GM12878 (cell line): ENCODE measurements at regions not wholly inside any gene's neighbourhood (a gene's known extent, or its start where the extent isn't known, plus 50 kb on each side); places are given as distances from the start of the nearest gene placed in this dataset.

ENCODE experiments used
- ATAC-seq: fragments of 200-7000 bp; cut with Tn5 transposase; 3 replicates; pipeline ENCODE4 v1.9.1; 2020; ENCODE audit warnings: mild to moderate bottlenecking, moderate library complexity
- BruUV-seq: library from RNA; stranded (reverse); fragments of 400-500 nt; replicated peaks from 2 replicates; lab custom pipeline; 2021; lab: Mats Ljungman, UMichigan
- CTCF ChIA-PET: fragments of 300-600 bp; sonication (Branson Sonifier 250); formaldehyde crosslinking; extraction: SDS; loops from one replicate; lab custom pipeline; 2021; ENCODE audit warnings: inconsistent platforms; lab: Yijun Ruan, JAX
- POLR2A ChIA-PET: fragments of 350-600 bp; formaldehyde crosslinking; extraction: SDS; loops from one replicate; lab custom pipeline; 2021; ENCODE audit warnings: inconsistent platforms; lab: Charles Lee
- RAD21 ChIA-PET: fragments of 300-600 bp; sonication (Branson Sonifier 250); formaldehyde crosslinking; loops from one replicate; lab custom pipeline; 2023; ENCODE audit warnings: antibody characterized with exemption; ENCODE audit not compliant: unreplicated experiment; lab: Charles Lee
- SMC1A ChIA-PET: fragments of 300-600 bp; sonication (Branson Sonifier 250); formaldehyde crosslinking; loops from one replicate; lab custom pipeline; 2023; ENCODE audit not compliant: unreplicated experiment, uncharacterized antibody; lab: Charles Lee
- DNase-seq: peaks from one replicate; pipeline ENCODE4 v3.0.0-alpha.2; 2011; ENCODE audit warnings: low read depth, low spot score
- FAIRE-seq: peaks from 3 replicates; lab custom pipeline; 2011; peaks lifted over from hg19 to GRCh38; lab: Jason Lieb, UNC
- H2AFZ ChIP-seq: 2 replicates; pipeline ENCODE4 v1.6.0; 2011; ENCODE audit warnings: low read depth, low read length, control low read depth; ENCODE audit not compliant: control insufficient read depth
- H3K27ac ChIP-seq: 2 replicates; pipeline ENCODE4 v1.5.1; 2011; ENCODE audit warnings: control low read depth; ENCODE audit not compliant: control insufficient read depth, insufficient read depth
- H3K27me3 ChIP-seq, 2 experiments: replicated peaks in 1 of 2; 2 replicates each; pipeline versions ENCODE4 v1.6.0 to v1.6.1; 2011; ENCODE audit warnings: low read length in 1 of 2; ENCODE audit not compliant: control insufficient read depth in 2 of 2, insufficient read depth in 2 of 2
- H3K36me3 ChIP-seq, 2 experiments: 2 replicates each; pipeline ENCODE4 v1.5.1; 2011; ENCODE audit warnings: low read length in 1 of 2; ENCODE audit not compliant: control insufficient read depth in 2 of 2, insufficient read depth in 2 of 2
- H3K4me1 ChIP-seq: 2 replicates; pipeline ENCODE4 v1.6.1; 2011; ENCODE audit warnings: mild to moderate bottlenecking, low read length, moderate library complexity, mixed read lengths; ENCODE audit not compliant: control insufficient read depth, insufficient read depth
- H3K4me2 ChIP-seq: 2 replicates; pipeline ENCODE4 v1.6.0; 2011; ENCODE audit warnings: control low read depth; ENCODE audit not compliant: control insufficient read depth, insufficient read depth
- H3K4me3 ChIP-seq: fragments of 200-600 bp; sonication (generic); 2 replicates; pipeline ENCODE4 v1.5.1; 2016
- H3K79me2 ChIP-seq: 2 replicates; pipeline ENCODE4 v1.6.0; 2011; ENCODE audit warnings: low read length; ENCODE audit not compliant: control insufficient read depth, insufficient read depth
- H3K9ac ChIP-seq: 2 replicates; pipeline ENCODE4 v1.8.0; 2011; ENCODE audit warnings: low read length, control low read depth, mixed read lengths; ENCODE audit not compliant: control insufficient read depth, insufficient read depth
- H3K9me3 ChIP-seq: replicated peaks from 3 replicates; pipeline ENCODE4 v1.5.1; 2011; ENCODE audit warnings: mild to moderate bottlenecking, low read length; ENCODE audit not compliant: control insufficient read depth, insufficient read depth
- H4K20me1 ChIP-seq: 2 replicates; pipeline ENCODE4 v1.6.0; 2011; ENCODE audit not compliant: control insufficient read depth, insufficient read depth
- ATF7 ChIP-seq: fragments of 450-650 bp; IDR thresholded peaks from 2 replicates; pipeline ENCODE4 v1.6.1; 2016; ENCODE audit warnings: low read depth, mild to moderate bottlenecking
- CBX3 ChIP-seq: fragments of 200-600 bp; sonication (generic); IDR thresholded peaks from 2 replicates; pipeline ENCODE4 v1.6.1; 2016; ENCODE audit warnings: low read depth, borderline replicate concordance
- FOS ChIP-seq: IDR thresholded peaks from 3 replicates; pipeline ENCODE4 v1.6.1; 2011; ENCODE audit warnings: borderline replicate concordance; ENCODE audit not compliant: insufficient read length; ENCODE audit errors: extremely low read depth
- IKZF2 ChIP-seq, 2 experiments: fragments of 450-650 bp; IDR thresholded peaks; 2 replicates each; pipeline ENCODE4 v1.6.1; 2017; ENCODE audit warnings: mild to moderate bottlenecking in 2 of 2, moderate library complexity in 2 of 2
- MTA3 ChIP-seq: IDR thresholded peaks from 2 replicates; pipeline ENCODE4 v1.6.1; 2012; ENCODE audit warnings: low read length, inconsistent platforms, borderline replicate concordance
- RAD21 ChIP-seq: IDR thresholded peaks from 2 replicates; pipeline ENCODE4 v1.6.1; 2011; ENCODE audit warnings: mild to moderate bottlenecking, low read depth, low read length, moderate library complexity; ENCODE audit not compliant: insufficient read depth
- RAD51 ChIP-seq: fragments of 450-650 bp; IDR thresholded peaks from 2 replicates; pipeline ENCODE4 v1.6.1; 2016; ENCODE audit warnings: moderate library complexity, mild to moderate bottlenecking, inconsistent platforms
- SREBF2 ChIP-seq: IDR thresholded peaks from 2 replicates; pipeline ENCODE4 v1.6.1; 2012; ENCODE audit warnings: mild to moderate bottlenecking, low read length
- ZBED1 ChIP-seq: IDR thresholded peaks from 2 replicates; pipeline ENCODE4 v1.6.1; 2016; ENCODE audit warnings: borderline replicate concordance
- WGBS: methylation state at CpG from one replicate; pipeline ENCODE4 v1.1.6; 2016; ENCODE audit warnings: low lambda C conversion rate; ENCODE audit not compliant: insufficient replicate concordance, insufficient coverage; ENCODE audit errors: missing lambda C conversion rate; 5-methylcytosine and 5-hydroxymethylcytosine counted together
- in situ Hi-C: fragments of 300-500 bp; cut with MboI; formaldehyde crosslinking; loops from 9 replicates; pipeline ENCODE4 v1.14.3; 2018; ENCODE audit warnings: mixed read lengths
- intact Hi-C: fragments of 100-400 bp; cut with micrococcal nuclease; formaldehyde crosslinking; loops from one replicate; pipeline ENCODE4 v1.14.2; 2022; ENCODE audit not compliant: unreplicated experiment
- TF ChIP-seq, protein P1 (sequence below): IDR thresholded peaks from 2 replicates; pipeline ENCODE4 v1.6.1; 2011; ENCODE audit warnings: low read depth, low read length, improper control_type of control experiment, borderline replicate concordance
- TF ChIP-seq, protein P2 (sequence below): fragments of 450-650 bp; IDR thresholded peaks from 2 replicates; pipeline ENCODE4 v1.6.1; 2017; ENCODE audit warnings: mild to moderate bottlenecking, low read depth, inconsistent platforms; ENCODE audit not compliant: poor library complexity, severe bottlenecking
- TF ChIP-seq, protein P3 (sequence below): IDR thresholded peaks from 2 replicates; pipeline ENCODE4 v1.6.1; 2012; ENCODE audit warnings: low read depth, low read length, improper control_type of control experiment
- TF ChIP-seq, protein P4 (sequence below): IDR thresholded peaks from 2 replicates; pipeline ENCODE4 v1.6.1; 2011; ENCODE audit warnings: low read depth, mild to moderate bottlenecking, low read length, moderate library complexity, borderline replicate concordance; ENCODE audit errors: extremely low read depth
- TF ChIP-seq, protein P5 (sequence below): IDR thresholded peaks from 2 replicates; pipeline ENCODE4 v1.6.1; 2011; ENCODE audit warnings: borderline replicate concordance, low read depth, mild to moderate bottlenecking, moderate library complexity, mixed read lengths, low read length; ENCODE audit not compliant: insufficient read depth; ENCODE audit errors: extremely low read length

DNA sequence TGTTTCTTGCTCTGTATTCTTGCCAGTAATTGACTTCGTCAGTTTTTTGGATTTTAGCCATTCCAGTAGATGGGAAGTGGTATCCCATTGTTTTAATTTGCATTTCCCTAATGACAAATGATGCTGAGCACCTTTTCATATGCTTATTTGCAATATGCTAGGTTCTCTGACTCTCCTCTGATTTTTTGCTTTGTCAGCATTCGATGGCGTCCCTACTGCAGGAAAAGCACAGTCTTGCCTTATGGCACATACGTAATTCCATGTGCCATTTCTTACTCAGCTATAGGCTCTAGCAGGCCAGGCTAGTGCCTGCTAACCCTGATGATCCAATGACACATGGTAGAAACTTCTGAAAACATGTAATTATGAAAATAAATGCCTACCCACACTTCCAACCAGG lies 239.2 kb upstream of the ATP10A start (continued):
- TF ChIP-seq, protein P1, sequence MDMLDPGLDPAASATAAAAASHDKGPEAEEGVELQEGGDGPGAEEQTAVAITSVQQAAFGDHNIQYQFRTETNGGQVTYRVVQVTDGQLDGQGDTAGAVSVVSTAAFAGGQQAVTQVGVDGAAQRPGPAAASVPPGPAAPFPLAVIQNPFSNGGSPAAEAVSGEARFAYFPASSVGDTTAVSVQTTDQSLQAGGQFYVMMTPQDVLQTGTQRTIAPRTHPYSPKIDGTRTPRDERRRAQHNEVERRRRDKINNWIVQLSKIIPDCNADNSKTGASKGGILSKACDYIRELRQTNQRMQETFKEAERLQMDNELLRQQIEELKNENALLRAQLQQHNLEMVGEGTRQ: no peak
- TF ChIP-seq ZBED1: no peak
- no peak for TF ChIP-seq CBX3
- TF ChIP-seq FOS: no peak
- TF ChIP-seq, protein P2, sequence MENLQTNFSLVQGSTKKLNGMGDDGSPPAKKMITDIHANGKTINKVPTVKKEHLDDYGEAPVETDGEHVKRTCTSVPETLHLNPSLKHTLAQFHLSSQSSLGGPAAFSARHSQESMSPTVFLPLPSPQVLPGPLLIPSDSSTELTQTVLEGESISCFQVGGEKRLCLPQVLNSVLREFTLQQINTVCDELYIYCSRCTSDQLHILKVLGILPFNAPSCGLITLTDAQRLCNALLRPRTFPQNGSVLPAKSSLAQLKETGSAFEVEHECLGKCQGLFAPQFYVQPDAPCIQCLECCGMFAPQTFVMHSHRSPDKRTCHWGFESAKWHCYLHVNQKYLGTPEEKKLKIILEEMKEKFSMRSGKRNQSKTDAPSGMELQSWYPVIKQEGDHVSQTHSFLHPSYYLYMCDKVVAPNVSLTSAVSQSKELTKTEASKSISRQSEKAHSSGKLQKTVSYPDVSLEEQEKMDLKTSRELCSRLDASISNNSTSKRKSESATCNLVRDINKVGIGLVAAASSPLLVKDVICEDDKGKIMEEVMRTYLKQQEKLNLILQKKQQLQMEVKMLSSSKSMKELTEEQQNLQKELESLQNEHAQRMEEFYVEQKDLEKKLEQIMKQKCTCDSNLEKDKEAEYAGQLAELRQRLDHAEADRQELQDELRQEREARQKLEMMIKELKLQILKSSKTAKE: no peak
- TF ChIP-seq MTA3: no peak

DNA sequence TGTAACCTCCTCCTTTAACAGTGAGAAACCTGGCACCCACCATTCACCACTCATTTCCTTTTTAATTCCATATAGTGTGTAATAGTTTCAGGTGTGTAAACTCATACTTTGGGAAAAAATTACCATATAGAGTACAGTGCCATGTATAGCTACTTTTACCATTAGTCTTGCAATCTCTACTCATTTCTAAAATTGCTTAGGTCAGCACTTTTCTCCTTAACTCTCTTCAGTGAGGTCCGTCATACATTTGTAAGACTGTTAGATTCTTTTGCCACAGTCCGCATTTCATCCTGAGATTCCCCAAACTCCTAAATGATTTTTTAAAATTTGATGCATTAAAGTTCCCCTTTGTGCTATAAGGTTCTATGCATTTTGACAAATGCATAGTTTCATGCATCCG lies 238.3 kb upstream of the ATP10A start:
- DNase-seq (no peak), ATAC-seq (no peak), FAIRE-seq (no peak)
- Histone ChIP-seq H2AFZ (no peak overlapping the region), H3K27me3 (no peaks in the 10 kb centered on the region), H3K9ac (no peak overlapping the region), H4K20me1 (no peaks in the 10 kb centered on the region), H3K27ac (no peak overlapping the region), H3K36me3 (no peaks in the 10 kb centered on the region), H3K4me3 (no peak overlapping the region), H3K9me3 (no peaks in the 10 kb centered on the region; the same call in 2 of the 3 replicates), H3K4me1 (no peaks in the 10 kb centered on the region), H3K79me2 (no peaks in the 10 kb centered on the region), H3K4me2 (no peak overlapping the region)
- WGBS: 87% methylated on average over 3 of the region's 3 CpGs
- SMC1A ChIA-PET: no interaction called here
- RAD21 ChIA-PET: no interaction called here
- POLR2A ChIA-PET: no interaction called here
- intact Hi-C loops: no loop called here
- CTCF ChIA-PET: no interaction called here
- in situ Hi-C loops: no loop called here
- TF ChIP-seq, protein P3, sequence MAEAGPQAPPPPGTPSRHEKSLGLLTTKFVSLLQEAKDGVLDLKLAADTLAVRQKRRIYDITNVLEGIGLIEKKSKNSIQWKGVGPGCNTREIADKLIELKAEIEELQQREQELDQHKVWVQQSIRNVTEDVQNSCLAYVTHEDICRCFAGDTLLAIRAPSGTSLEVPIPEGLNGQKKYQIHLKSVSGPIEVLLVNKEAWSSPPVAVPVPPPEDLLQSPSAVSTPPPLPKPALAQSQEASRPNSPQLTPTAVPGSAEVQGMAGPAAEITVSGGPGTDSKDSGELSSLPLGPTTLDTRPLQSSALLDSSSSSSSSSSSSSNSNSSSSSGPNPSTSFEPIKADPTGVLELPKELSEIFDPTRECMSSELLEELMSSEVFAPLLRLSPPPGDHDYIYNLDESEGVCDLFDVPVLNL: no peak
- TF ChIP-seq IKZF2 (IDR thresholded peaks at IDR 0.05): no peak
- no peak for TF ChIP-seq SREBF2
- TF ChIP-seq, protein P4, sequence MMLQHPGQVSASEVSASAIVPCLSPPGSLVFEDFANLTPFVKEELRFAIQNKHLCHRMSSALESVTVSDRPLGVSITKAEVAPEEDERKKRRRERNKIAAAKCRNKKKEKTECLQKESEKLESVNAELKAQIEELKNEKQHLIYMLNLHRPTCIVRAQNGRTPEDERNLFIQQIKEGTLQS: no peak
- TF ChIP-seq ATF7: no peak
- TF ChIP-seq, protein P5, sequence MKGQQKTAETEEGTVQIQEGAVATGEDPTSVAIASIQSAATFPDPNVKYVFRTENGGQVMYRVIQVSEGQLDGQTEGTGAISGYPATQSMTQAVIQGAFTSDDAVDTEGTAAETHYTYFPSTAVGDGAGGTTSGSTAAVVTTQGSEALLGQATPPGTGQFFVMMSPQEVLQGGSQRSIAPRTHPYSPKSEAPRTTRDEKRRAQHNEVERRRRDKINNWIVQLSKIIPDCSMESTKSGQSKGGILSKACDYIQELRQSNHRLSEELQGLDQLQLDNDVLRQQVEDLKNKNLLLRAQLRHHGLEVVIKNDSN: no peak
- TF ChIP-seq RAD51: no peak
- no peak for TF ChIP-seq RAD21
- BruUV-seq: no TSS peak
